Activated naive CD4-positive, alpha-beta T cell treated with anti-CD3 and anti-CD28 coated beads for 36 hours (primary cell): ENCODE measurements at regions not wholly inside any gene's neighbourhood (a gene's known extent, or its start where the extent isn't known, plus 50 kb on each side); places are given as distances from the start of the nearest gene placed in this dataset.

ENCODE experiments used
- CTCF ChIA-PET: fragments of 350-600 bp; sonication (Branson Sonifier 250); formaldehyde crosslinking; loops from one replicate; lab custom pipeline; 2021; ENCODE audit warnings: antibody characterized with exemption; lab: Charles Lee
- DNase-seq: peaks from one replicate; pipeline ENCODE4 v3.0.0-alpha.2; 2020
- H3K27ac Mint-ChIP-seq: one replicate; pipeline ENCODE4 v1.8.0; 2021; ENCODE audit warnings: mild to moderate bottlenecking, mixed read lengths
- H3K27me3 Mint-ChIP-seq: one replicate; pipeline ENCODE4 v1.8.0; 2021; ENCODE audit warnings: low read depth, mixed read lengths
- H3K36me3 Mint-ChIP-seq: one replicate; pipeline ENCODE4 v1.8.0; 2021; ENCODE audit warnings: low read depth, mixed read lengths
- H3K4me1 Mint-ChIP-seq: one replicate; pipeline ENCODE4 v1.8.0; 2021; ENCODE audit warnings: low read depth, mixed read lengths
- H3K4me3 Mint-ChIP-seq: one replicate; pipeline ENCODE4 v1.8.0; 2021; ENCODE audit warnings: mild to moderate bottlenecking, moderate library complexity, mixed read lengths
- H3K9me3 Mint-ChIP-seq: one replicate; pipeline ENCODE4 v1.8.0; 2021; ENCODE audit warnings: mixed read lengths
- intact Hi-C: fragments of 100-400 bp; cut with micrococcal nuclease; formaldehyde crosslinking; loops from one replicate; pipeline ENCODE4 v1.15.1; 2023

DNA sequence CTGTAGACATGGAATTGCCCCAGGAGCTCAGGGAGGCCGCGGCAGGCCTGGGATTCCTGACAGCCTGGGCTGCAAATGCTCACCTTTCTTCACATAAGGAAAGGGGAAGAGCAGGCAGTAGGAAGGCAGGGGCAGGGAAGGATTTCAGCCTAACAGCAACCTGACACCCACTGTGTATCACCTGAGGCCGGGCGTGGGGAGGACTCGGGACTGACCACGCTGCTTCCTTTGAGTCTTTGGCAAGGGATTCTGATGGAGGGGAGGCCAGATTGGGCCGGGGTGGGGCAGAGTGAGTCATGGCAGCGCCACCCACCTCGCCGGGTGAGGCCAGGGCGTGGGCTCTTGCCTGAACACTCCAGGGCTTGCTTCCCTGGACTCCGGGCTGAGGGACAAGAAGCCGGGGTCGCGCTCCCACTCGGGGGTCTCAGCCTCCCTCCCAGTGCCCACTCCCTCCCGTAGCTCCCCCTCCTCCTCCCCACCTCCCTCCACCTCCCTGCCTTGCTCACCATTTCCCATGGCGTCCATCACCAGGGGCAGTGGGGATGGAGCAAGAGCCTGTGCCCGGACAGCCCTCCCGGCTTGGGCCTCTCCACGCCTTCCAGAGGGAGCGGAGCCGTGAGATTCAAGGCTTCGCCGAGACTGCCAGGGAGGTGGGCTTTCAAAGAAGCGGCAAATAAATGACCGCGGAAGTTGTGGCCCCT is 247.9 kb upstream of the RTL1 start:
- no peak overlapping the region for H3K27ac Mint-ChIP-seq
- no peaks in the 10 kb centered on the region for H3K4me1 Mint-ChIP-seq
- H3K9me3 Mint-ChIP-seq: peaks cover 11% of the 10 kb centered on the region
- intact Hi-C loops: no loop called here
- no peaks in the 10 kb centered on the region for H3K36me3 Mint-ChIP-seq
- H3K27me3 Mint-ChIP-seq: peaks cover 15% of the 10 kb centered on the region
- no peak for DNase-seq
- CTCF ChIA-PET: no interaction called here
- no peak overlapping the region for H3K4me3 Mint-ChIP-seq

- H3K27me3 Mint-ChIP-seq: peaks cover 19% of the 10 kb centered on the region
- H3K36me3 Mint-ChIP-seq: no peaks in the 10 kb centered on the region
- H3K4me1 Mint-ChIP-seq: no peaks in the 10 kb centered on the region
- no peak overlapping the region for H3K4me3 Mint-ChIP-seq
- no peak overlapping the region for H3K27ac Mint-ChIP-seq
- intact Hi-C loops: no loop called here
- no peak for DNase-seq
- H3K9me3 Mint-ChIP-seq: peaks cover 11% of the 10 kb centered on the region
- CTCF ChIA-PET: interaction anchor here (0.6 kb wide), 1 partner anchor 97 kb away, joined by 3 read pairs; no protein-coding TSS in a partner anchor
Observed at GRCh38 chr14:101151927-101152305, 248.4 kb upstream of the RTL1 start.

DNA sequence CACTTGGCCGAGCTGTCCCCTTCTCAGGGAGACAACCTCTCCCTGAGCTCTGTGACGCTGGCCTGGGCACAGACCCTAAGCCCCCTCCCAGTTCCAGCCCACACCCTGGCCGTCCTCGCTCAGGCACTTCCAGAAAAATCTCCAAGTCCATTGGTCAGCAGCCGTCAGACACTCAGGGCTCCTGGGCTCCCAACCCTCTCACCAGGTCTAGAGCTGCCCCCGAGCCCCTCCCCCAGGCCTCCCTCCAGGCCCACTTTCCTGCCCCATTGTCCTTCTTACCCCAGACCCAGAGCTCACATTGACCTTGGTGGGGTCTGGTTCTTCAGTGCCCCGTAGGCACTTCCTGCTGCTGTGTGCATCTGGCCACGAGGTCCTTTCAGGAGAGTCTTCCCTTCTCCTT is 249.3 kb upstream of the RTL1 start:
- no peak for DNase-seq
- H3K27ac Mint-ChIP-seq: no peak overlapping the region
- H3K4me3 Mint-ChIP-seq: no peak overlapping the region
- H3K9me3 Mint-ChIP-seq: peaks cover 6% of the 10 kb centered on the region
- intact Hi-C loops: no loop called here
- H3K36me3 Mint-ChIP-seq: no peaks in the 10 kb centered on the region
- CTCF ChIA-PET: no interaction called here
- peaks cover 19% of the 10 kb centered on the region for H3K27me3 Mint-ChIP-seq
- H3K4me1 Mint-ChIP-seq: no peaks in the 10 kb centered on the region

GRCh38 chr14:101153691-101154090 is 250.2 kb upstream of the RTL1 start:
- H3K9me3 Mint-ChIP-seq: no peaks in the 10 kb centered on the region
- no peak for DNase-seq
- no peaks in the 10 kb centered on the region for H3K36me3 Mint-ChIP-seq
- intact Hi-C loops: no loop called here
- no peak overlapping the region for H3K4me3 Mint-ChIP-seq
- no peak overlapping the region for H3K27ac Mint-ChIP-seq
- peaks cover 21% of the 10 kb centered on the region for H3K27me3 Mint-ChIP-seq
- CTCF ChIA-PET: no interaction called here
- no peaks in the 10 kb centered on the region for H3K4me1 Mint-ChIP-seq

DNA sequence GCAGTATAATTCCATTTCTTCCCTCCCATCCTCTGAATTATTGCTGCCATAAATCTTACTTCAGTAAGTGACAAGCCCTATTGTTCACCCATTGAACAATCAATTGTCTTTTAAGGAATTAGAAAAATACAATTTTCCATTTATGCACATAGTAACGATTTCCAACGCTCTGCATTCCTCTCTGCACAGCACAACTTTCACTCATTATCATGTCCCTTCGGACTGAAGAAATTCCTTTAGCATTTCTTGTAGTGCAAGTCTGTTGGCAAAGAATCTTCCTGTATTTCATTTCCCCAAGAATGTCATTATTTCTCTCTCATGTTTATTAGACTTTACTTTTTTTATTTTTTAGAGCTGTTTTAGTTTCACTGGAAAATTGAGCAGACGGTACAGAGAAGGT is 252.1 kb upstream of the RTL1 start:
- intact Hi-C loops: no loop called here
- Mint-ChIP-seq H3K27me3 (peaks cover 23% of the 10 kb centered on the region), H3K36me3 (no peaks in the 10 kb centered on the region), H3K4me3 (no peak overlapping the region), H3K9me3 (no peaks in the 10 kb centered on the region), H3K27ac (no peak overlapping the region), H3K4me1 (no peaks in the 10 kb centered on the region)
- DNase-seq: no peak
- CTCF ChIA-PET: no interaction called here

DNA sequence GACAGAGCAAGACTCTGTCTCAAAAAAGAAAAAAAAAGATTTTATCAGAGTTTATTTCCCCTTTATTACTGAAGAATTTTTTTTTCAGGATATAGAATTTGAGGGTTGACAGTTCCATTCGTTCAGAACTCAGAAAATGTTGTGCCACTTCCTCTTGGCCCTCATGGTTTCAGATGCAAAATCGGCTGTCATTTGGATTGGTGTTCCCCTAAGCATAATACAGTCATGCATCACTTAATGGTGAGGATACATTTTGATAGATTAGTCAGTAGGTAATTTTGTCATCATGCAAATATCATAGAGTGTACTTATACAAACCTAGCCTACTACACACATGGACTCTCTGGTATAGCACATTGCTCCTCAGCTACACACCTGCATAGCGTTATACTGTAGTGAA is 263.9 kb upstream of the RTL1 start:
- Mint-ChIP-seq H3K9me3 (peaks cover 15% of the 10 kb centered on the region), H3K4me1 (no peaks in the 10 kb centered on the region), H3K36me3 (no peaks in the 10 kb centered on the region), H3K4me3 (no peak overlapping the region), H3K27me3 (no peaks in the 10 kb centered on the region), H3K27ac (no peak overlapping the region)
- no peak for DNase-seq
- CTCF ChIA-PET: no interaction called here
- intact Hi-C loops: no loop called here

DNA sequence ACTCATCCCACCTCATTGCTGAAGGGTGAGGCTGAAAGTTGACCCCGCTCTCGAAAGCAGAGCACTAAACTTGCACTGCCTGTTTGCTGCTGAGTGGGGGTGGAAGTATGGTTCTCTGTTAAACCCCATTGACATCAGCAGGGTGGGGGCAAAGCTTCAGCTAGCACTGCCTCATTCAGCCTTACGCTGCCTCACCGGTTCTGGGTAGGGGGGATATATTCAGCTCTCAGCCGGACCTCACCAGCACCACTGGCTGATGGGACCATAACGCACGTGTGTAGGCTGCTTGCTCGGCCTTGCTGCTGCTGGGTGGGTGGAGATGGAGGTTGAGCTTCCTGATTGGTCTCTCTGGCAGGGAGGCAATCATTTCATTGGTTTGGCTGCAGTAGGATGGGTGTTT is 265.7 kb upstream of the RTL1 start:
- no peaks in the 10 kb centered on the region for H3K4me1 Mint-ChIP-seq
- no peak overlapping the region for H3K4me3 Mint-ChIP-seq
- H3K27ac Mint-ChIP-seq: no peak overlapping the region
- intact Hi-C loops: no loop called here
- no peaks in the 10 kb centered on the region for H3K27me3 Mint-ChIP-seq
- peaks cover 15% of the 10 kb centered on the region for H3K9me3 Mint-ChIP-seq
- H3K36me3 Mint-ChIP-seq: no peaks in the 10 kb centered on the region
- CTCF ChIA-PET: no interaction called here
- DNase-seq: no peak

DNA sequence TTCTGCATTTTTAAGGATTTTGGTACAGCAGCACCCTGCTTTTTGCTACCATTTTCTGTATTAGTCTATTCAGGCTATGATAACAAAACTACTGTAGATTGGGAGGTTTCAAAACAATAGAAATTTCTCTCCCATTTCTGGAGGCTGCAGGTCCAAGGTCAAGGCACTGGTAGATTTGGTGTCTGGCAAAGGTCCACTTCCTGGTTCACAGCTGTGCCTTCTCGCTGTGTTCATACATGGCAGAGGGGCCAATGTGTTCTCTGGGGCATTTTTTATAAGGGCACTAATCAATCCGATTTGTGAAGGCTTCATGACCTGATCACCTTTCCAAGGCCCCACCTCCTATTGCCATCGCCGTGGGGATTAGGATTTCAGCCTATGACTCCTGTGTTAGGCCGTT is 268.1 kb upstream of the RTL1 start:
- Mint-ChIP-seq H3K36me3 (no peaks in the 10 kb centered on the region), H3K27me3 (no peaks in the 10 kb centered on the region), H3K4me3 (no peak overlapping the region), H3K27ac (no peak overlapping the region), H3K4me1 (no peaks in the 10 kb centered on the region), H3K9me3 (peaks cover 12% of the 10 kb centered on the region)
- intact Hi-C loops: no loop called here
- CTCF ChIA-PET: no interaction called here
- no peak for DNase-seq

- Mint-ChIP-seq H3K4me1 (no peaks in the 10 kb centered on the region), H3K27me3 (no peaks in the 10 kb centered on the region), H3K4me3 (no peak overlapping the region), H3K36me3 (no peaks in the 10 kb centered on the region), H3K9me3 (no peaks in the 10 kb centered on the region), H3K27ac (no peak overlapping the region)
- CTCF ChIA-PET: interaction anchor here (0.5 kb wide), 1 partner anchor 386 kb away, joined by 5 read pairs; no protein-coding TSS in a partner anchor
- no peak for DNase-seq
- intact Hi-C loops: no loop called here
Observed at GRCh38 chr14:101173698-101174521, 270.4 kb upstream of the RTL1 start.

DNA sequence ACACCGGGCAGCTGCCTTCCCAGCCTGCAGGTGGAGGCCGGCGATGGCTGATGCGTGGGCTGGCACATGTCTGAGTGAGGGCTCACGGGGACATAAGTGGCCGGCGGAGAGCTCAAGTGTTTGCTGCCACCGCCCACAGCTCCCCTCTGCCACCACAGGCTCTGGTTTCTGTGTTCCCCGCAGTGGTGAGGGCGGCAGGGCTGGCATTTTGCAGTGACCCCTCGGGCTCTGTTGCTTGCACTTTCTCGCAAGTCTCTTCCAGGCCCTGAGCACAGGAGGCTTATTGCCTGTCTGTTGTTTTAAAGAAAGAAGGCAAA is 271.0 kb upstream of the RTL1 start:
- intact Hi-C loops: no loop called here
- no peaks in the 10 kb centered on the region for H3K36me3 Mint-ChIP-seq
- H3K27ac Mint-ChIP-seq: no peak overlapping the region

DNA sequence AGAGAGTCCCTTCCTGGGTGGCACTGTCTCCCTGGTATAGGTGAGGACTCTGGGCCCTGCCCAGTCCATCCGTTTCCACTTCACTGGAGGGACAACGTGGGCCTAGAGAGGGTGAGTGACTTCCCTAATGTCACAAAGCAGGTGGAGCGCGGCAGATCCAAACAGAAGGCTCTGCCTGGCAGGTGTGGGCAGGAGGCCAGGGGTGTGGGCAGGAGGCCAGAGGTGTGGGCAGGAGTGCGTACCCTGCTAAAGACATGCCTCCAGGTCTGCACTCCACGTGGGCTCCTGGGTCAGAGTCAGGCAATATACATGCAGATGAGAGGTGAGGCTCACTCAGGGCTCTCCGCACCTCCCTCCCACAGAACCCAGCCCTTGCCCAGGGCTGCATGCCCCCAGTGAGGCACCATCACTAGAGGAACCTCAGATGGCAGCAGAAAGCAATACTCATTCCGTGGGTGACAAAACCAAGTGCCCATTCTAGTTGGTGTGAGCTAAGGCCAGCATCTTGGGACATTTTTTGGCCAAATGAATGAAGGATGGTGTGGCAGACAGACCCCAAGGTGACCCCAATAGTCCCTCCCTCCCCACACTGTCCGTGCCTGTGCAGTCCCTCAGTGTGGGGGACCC is 271.6 kb upstream of the RTL1 start:
- Mint-ChIP-seq H3K36me3 (no peaks in the 10 kb centered on the region), H3K9me3 (no peaks in the 10 kb centered on the region), H3K4me3 (no peak overlapping the region), H3K27me3 (no peaks in the 10 kb centered on the region), H3K27ac (no peak overlapping the region), H3K4me1 (no peaks in the 10 kb centered on the region)
- intact Hi-C loops: no loop called here
- DNase-seq: no peak
- CTCF ChIA-PET: no interaction called here

More for the DNA sequence above, 271.0 kb upstream of the RTL1 start:
- CTCF ChIA-PET: no interaction called here
- H3K9me3 Mint-ChIP-seq: no peaks in the 10 kb centered on the region
- no peak overlapping the region for H3K4me3 Mint-ChIP-seq
- no peaks in the 10 kb centered on the region for H3K27me3 Mint-ChIP-seq
- no peaks in the 10 kb centered on the region for H3K4me1 Mint-ChIP-seq
- no peak for DNase-seq

DNA sequence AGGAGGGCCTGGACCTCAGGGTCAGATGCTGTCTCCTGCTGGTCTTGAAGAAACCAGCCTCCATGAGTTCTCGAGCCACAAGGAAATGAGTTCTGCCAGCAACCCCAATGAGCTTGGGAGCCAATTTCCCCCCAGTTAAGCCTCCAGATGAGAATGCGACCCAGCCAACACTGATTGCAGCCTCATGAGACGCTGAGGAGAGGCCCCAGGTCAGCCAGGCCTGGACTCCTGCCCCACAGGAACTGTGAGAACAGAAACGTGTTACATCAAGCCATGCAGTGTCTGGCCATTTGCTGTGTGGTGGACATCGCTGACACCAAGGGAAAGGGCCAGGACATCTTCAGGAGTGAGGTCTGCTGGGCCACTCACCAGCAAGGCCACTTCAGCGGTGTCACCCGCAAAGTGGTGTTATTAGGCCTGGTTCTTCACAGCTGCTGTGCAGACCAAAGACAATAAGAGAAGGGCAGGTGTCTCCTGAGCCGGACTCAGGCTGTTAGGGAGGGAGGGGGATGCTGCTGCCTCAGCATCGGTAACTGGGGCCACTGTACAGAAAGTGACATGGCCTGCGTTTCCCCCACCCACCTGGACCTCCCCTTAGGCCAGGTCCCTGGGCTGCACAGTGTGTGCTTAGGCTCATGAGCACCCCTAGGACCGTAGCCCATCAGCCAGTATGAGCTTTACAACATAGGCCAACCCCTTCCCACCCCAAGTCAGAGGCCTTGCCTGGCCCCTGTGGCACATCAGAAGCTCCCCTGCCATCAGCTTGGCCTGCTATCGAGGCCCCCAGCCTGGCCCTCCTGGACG is 272.4 kb upstream of the RTL1 start:
- H3K4me1 Mint-ChIP-seq: no peaks in the 10 kb centered on the region
- intact Hi-C loops: no loop called here
- H3K4me3 Mint-ChIP-seq: no peak overlapping the region
- no peaks in the 10 kb centered on the region for H3K36me3 Mint-ChIP-seq
- no peak for DNase-seq
- no peaks in the 10 kb centered on the region for H3K9me3 Mint-ChIP-seq
- CTCF ChIA-PET: no interaction called here
- H3K27ac Mint-ChIP-seq: no peak overlapping the region
- no peaks in the 10 kb centered on the region for H3K27me3 Mint-ChIP-seq
